ENCODE measurements at regions not wholly inside any gene's neighbourhood (a gene's known extent, or its start where the extent isn't known, plus 50 kb on each side); places are given as distances from the start of the nearest gene placed in this dataset.

GRCh38 chr10:20948686-20949327, 51.7 kb upstream of the NEBL start:
- intact Hi-C loops (cut with DNase I; ENCODE audit: low total_unique reads) = no loop called here

More at GRCh38 chr10:20948686-20949327, 51.7 kb upstream of the NEBL start:
- Histone ChIP-seq H3K4me1 (no peaks in the 10 kb centered on the region), H3K36me3 (no peaks in the 10 kb centered on the region), H3K9me3 (no peaks in the 10 kb centered on the region), H3K27ac (no peak overlapping the region), H3K27me3 (no peaks in the 10 kb centered on the region), H3K4me3 (no peak overlapping the region)
- no peak for DNase-seq
- in situ Hi-C loops (cut with MboI; ENCODE audit: low pct_ligation_motif_present in 1 of 4, low pct_unique_long_range_greater_than_20kb in 1 of 4, low sequenced_read_pairs in 3 of 4) = no loop called here
- TF ChIP-seq CTCF (IDR thresholded peaks at IDR 0.05) (no peak), POLR2A (IDR thresholded peaks at IDR 0.05) (no peak), EP300 (IDR thresholded peaks at IDR 0.05; ENCODE audit: low read depth) (no peak), POLR2AphosphoS5 (IDR thresholded peaks at IDR 0.05) (no peak)
- 70 to 84% methylated on average over 6 to 7 of the region's 7 CpGs for WGBS, 2 donors (ENCODE audit: low coverage in 1 of 2)

Small RNA genes in the stretch of these regions (small RNA-seq; reads per million reads assigned to genes)
- 0 reads per million in 4 donors for gene AL158209.2
- 0 reads per million in 4 donors for gene RF00017
- gene RNU6-15P = 0 to 0.12 (median 0) reads per million in 4 donors
